ENCODE measurements at regions not wholly inside any gene's neighbourhood (a gene's known extent, or its start where the extent isn't known, plus 50 kb on each side); places are given as distances from the start of the nearest gene placed in this dataset.

GRCh38 chr22:44618400-44618799 lies 83.6 kb upstream of the PRR5 start:
- Histone ChIP-seq H3K4me3 (ENCODE audit: insufficient read depth, low read length, poor library complexity, severe bottlenecking) (no peak overlapping the region), H3K36me3 (ENCODE audit: low read length) (no peaks in the 10 kb centered on the region), H3K9me3 (ENCODE audit: insufficient read depth, low read length) (no peaks in the 10 kb centered on the region), H4K20me1 (ENCODE audit: low read depth, low read length) (no peaks in the 10 kb centered on the region), H3K4me2 (ENCODE audit: low read depth, low read length, poor library complexity, severe bottlenecking) (no peak overlapping the region), H3K79me2 (ENCODE audit: insufficient read depth, low read length) (no peaks in the 10 kb centered on the region), H3K27me3 (ENCODE audit: low read length) (no peaks in the 10 kb centered on the region), H3K9me2 (replicated peaks; ENCODE audit: insufficient read depth, low read length) (no peaks in the 10 kb centered on the region), H3K27ac (ENCODE audit: low read depth, low read length) (no peak overlapping the region), H3F3A (ENCODE audit: insufficient read depth) (no peaks in the 10 kb centered on the region), H2AFZ (ENCODE audit: low read depth, low read length, severe bottlenecking) (no peak overlapping the region), H3K9ac (ENCODE audit: low read length) (no peak overlapping the region)
- TF ChIP-seq CTCF (IDR thresholded peaks at IDR 0.05; ENCODE audit: insufficient read depth, low read length, poor library complexity, severe bottlenecking) (no peak), EZH2phosphoT487 (conservative IDR thresholded peaks at IDR 0.05; ENCODE audit: low read length) (no peak)

- Histone ChIP-seq H3K27me3 (ENCODE audit: low read length) (no peaks in the 10 kb centered on the region), H3K36me3 (ENCODE audit: low read length) (no peaks in the 10 kb centered on the region), H4K20me1 (ENCODE audit: low read depth, low read length) (no peaks in the 10 kb centered on the region), H3K9me3 (ENCODE audit: insufficient read depth, low read length) (no peaks in the 10 kb centered on the region), H3K9me2 (replicated peaks; ENCODE audit: insufficient read depth, low read length) (no peaks in the 10 kb centered on the region), H3K27ac (ENCODE audit: low read depth, low read length) (no peak overlapping the region), H3K79me2 (ENCODE audit: insufficient read depth, low read length) (no peaks in the 10 kb centered on the region), H3K4me3 (ENCODE audit: insufficient read depth, low read length, poor library complexity, severe bottlenecking) (no peak overlapping the region), H3K4me2 (ENCODE audit: low read depth, low read length, poor library complexity, severe bottlenecking) (no peak overlapping the region), H2AFZ (ENCODE audit: low read depth, low read length, severe bottlenecking) (no peak overlapping the region), H3K9ac (ENCODE audit: low read length) (no peak overlapping the region), H3F3A (ENCODE audit: insufficient read depth) (no peaks in the 10 kb centered on the region)
- no peak for TF ChIP-seq EZH2phosphoT487 (conservative IDR thresholded peaks at IDR 0.05; ENCODE audit: low read length)
- no peak for TF ChIP-seq CTCF (IDR thresholded peaks at IDR 0.05; ENCODE audit: insufficient read depth, low read length, poor library complexity, severe bottlenecking)
Measured at GRCh38 chr22:44617828-44618227, 84.2 kb upstream of the PRR5 start.

GRCh38 chr22:44616882-44617655 lies 84.9 kb upstream of the PRR5 start:
- no peak overlapping the region for H2AFZ ChIP-seq (ENCODE audit: low read depth, low read length, severe bottlenecking)
- no peak overlapping the region for H3K27ac ChIP-seq (ENCODE audit: low read depth, low read length)
- no peaks in the 10 kb centered on the region for H3F3A ChIP-seq (ENCODE audit: insufficient read depth)
- H3K36me3 ChIP-seq (ENCODE audit: low read length), result no peaks in the 10 kb centered on the region
- no peaks in the 10 kb centered on the region for H3K79me2 ChIP-seq (ENCODE audit: insufficient read depth, low read length)
- H3K9me2 ChIP-seq (replicated peaks; ENCODE audit: insufficient read depth, low read length), result no peaks in the 10 kb centered on the region
- no peak overlapping the region for H3K4me2 ChIP-seq (ENCODE audit: low read depth, low read length, poor library complexity, severe bottlenecking)
- peaks cover 4% of the 10 kb centered on the region; the same call in 1 of the 2 replicates for H3K9me3 ChIP-seq (ENCODE audit: insufficient read depth, low read length)
- no peak overlapping the region for H3K4me3 ChIP-seq (ENCODE audit: insufficient read depth, low read length, poor library complexity, severe bottlenecking)
- no peaks in the 10 kb centered on the region for H3K27me3 ChIP-seq (ENCODE audit: low read length)
- H4K20me1 ChIP-seq (ENCODE audit: low read depth, low read length), result no peaks in the 10 kb centered on the region
- no peak overlapping the region for H3K9ac ChIP-seq (ENCODE audit: low read length)
- no peak for TF ChIP-seq CTCF (IDR thresholded peaks at IDR 0.05; ENCODE audit: insufficient read depth, low read length, poor library complexity, severe bottlenecking)
- TF ChIP-seq EZH2phosphoT487 (conservative IDR thresholded peaks at IDR 0.05; ENCODE audit: low read length), result no peak
